IMR-90 (cell line): ENCODE measurements at regions not wholly inside any gene's neighbourhood (a gene's known extent, or its start where the extent isn't known, plus 50 kb on each side); places are given as distances from the start of the nearest gene placed in this dataset.

Experiments used
- BHLHE40 ChIP-seq: fragments of 150-350 bp; IDR thresholded peaks from 2 replicates; pipeline ENCODE4 v1.6.1; 2016; ENCODE audit warnings: mild to moderate bottlenecking, low read depth, low read length
- CEBPB ChIP-seq: IDR thresholded peaks from 2 replicates; pipeline ENCODE4 v1.6.1; 2012; ENCODE audit warnings: low read depth, low read length, improper control_type of control experiment
- FOS ChIP-seq: fragments of 150-350 bp; IDR thresholded peaks from 2 replicates; pipeline ENCODE4 v1.6.1; 2016; ENCODE audit warnings: low read depth, low read length
- MAFK ChIP-seq: IDR thresholded peaks from 2 replicates; pipeline ENCODE4 v1.6.1; 2012; ENCODE audit warnings: low read depth, low read length, improper control_type of control experiment
- MAZ ChIP-seq: IDR thresholded peaks from 2 replicates; pipeline ENCODE4 v1.6.1; 2012; ENCODE audit warnings: low read depth, mild to moderate bottlenecking, low read length, improper control_type of control experiment, moderate library complexity, borderline replicate concordance
- MXI1 ChIP-seq: IDR thresholded peaks from 2 replicates; pipeline ENCODE4 v1.6.1; 2012; ENCODE audit warnings: low read depth, mild to moderate bottlenecking, low read length, moderate library complexity, borderline replicate concordance
- POLR2A ChIP-seq: IDR thresholded peaks from 2 replicates; pipeline ENCODE4 v1.6.1; 2012; ENCODE audit warnings: mild to moderate bottlenecking, low read depth, low read length
- RAD21 ChIP-seq: IDR thresholded peaks from 2 replicates; pipeline ENCODE4 v1.6.1; 2012; ENCODE audit warnings: low read length, improper control_type of control experiment
- RCOR1 ChIP-seq: IDR thresholded peaks from 2 replicates; pipeline ENCODE4 v1.6.1; 2012; ENCODE audit warnings: mild to moderate bottlenecking, low read length, improper control_type of control experiment; ENCODE audit not compliant: insufficient replicate concordance
- RFX5 ChIP-seq: IDR thresholded peaks from 2 replicates; pipeline ENCODE4 v1.8.0; 2012; ENCODE audit warnings: low read depth, mild to moderate bottlenecking, low read length, moderate library complexity
- SMC3 ChIP-seq: fragments of 150-350 bp; IDR thresholded peaks from 2 replicates; pipeline ENCODE4 v1.6.1; 2016; ENCODE audit warnings: low read depth, mild to moderate bottlenecking, antibody characterized with exemption, low read length, moderate library complexity
- TF ChIP-seq, protein P1 (sequence below): conservative IDR thresholded peaks from 2 replicates; pipeline ENCODE4 v1.5.1; 2012; ENCODE audit warnings: mild to moderate bottlenecking, low read depth, low read length, improper control_type of control experiment
- TF ChIP-seq, protein P2 (sequence below): fragments of 150-350 bp; IDR thresholded peaks from 2 replicates; pipeline ENCODE4 v1.6.1; 2017; ENCODE audit warnings: mild to moderate bottlenecking, antibody characterized with exemption, low read length, low read depth

GRCh38 chr2:80863147-80863714 is 558.7 kb upstream of the LRRTM1 start:
- TF ChIP-seq, protein P1, sequence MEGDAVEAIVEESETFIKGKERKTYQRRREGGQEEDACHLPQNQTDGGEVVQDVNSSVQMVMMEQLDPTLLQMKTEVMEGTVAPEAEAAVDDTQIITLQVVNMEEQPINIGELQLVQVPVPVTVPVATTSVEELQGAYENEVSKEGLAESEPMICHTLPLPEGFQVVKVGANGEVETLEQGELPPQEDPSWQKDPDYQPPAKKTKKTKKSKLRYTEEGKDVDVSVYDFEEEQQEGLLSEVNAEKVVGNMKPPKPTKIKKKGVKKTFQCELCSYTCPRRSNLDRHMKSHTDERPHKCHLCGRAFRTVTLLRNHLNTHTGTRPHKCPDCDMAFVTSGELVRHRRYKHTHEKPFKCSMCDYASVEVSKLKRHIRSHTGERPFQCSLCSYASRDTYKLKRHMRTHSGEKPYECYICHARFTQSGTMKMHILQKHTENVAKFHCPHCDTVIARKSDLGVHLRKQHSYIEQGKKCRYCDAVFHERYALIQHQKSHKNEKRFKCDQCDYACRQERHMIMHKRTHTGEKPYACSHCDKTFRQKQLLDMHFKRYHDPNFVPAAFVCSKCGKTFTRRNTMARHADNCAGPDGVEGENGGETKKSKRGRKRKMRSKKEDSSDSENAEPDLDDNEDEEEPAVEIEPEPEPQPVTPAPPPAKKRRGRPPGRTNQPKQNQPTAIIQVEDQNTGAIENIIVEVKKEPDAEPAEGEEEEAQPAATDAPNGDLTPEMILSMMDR: no peak
- TF ChIP-seq CEBPB (no peak), POLR2A (no peak), BHLHE40 (no peak), MAZ (no peak), SMC3 (no peak), MXI1 (no peak), RCOR1 (no peak), RAD21 (no peak), FOS (no peak), RFX5 (no peak), MAFK (no peak)
- TF ChIP-seq, protein P2, sequence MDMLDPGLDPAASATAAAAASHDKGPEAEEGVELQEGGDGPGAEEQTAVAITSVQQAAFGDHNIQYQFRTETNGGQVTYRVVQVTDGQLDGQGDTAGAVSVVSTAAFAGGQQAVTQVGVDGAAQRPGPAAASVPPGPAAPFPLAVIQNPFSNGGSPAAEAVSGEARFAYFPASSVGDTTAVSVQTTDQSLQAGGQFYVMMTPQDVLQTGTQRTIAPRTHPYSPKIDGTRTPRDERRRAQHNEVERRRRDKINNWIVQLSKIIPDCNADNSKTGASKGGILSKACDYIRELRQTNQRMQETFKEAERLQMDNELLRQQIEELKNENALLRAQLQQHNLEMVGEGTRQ: no peak
